Fibroblast of the conjunctiva (primary cell): ENCODE measurements at regions not wholly inside any gene's neighbourhood (a gene's known extent, or its start where the extent isn't known, plus 50 kb on each side); places are given as distances from the start of the nearest gene placed in this dataset.
A peak's percentile ranks its signal among the peaks of the same experiment; 100 is the strongest.

Experiments used
- DNase-seq: peaks from one replicate; pipeline ENCODE4 v3.0.0-alpha.2; 2010; ENCODE audit warnings: low read depth

GRCh38 chr3:107428051-107428858, 51.0 kb downstream of the CCDC54 start:
- DNase-seq, result no peak

- peak; percentile 82 for DNase-seq
Observed at GRCh38 chr3:107429320-107430181, 52.3 kb downstream of the CCDC54 start.

- DNase-seq, result no peak
Observed at GRCh38 chr3:107430214-107430995, 53.2 kb downstream of the CCDC54 start.

GRCh38 chr3:107430996-107431245, 53.7 kb downstream of the CCDC54 start:
- no peak for DNase-seq

- DNase-seq, result no peak
Observed at GRCh38 chr3:107431246-107432012, 54.2 kb downstream of the CCDC54 start.

GRCh38 chr3:107432013-107432515, 54.8 kb downstream of the CCDC54 start:
- DNase-seq, result no peak

- DNase-seq, result no peak
Observed at GRCh38 chr3:107432646-107433045, 55.4 kb downstream of the CCDC54 start.

- DNase-seq, result no peak
Observed at GRCh38 chr3:107436029-107436428, 58.8 kb downstream of the CCDC54 start.

- DNase-seq, result no peak
Observed at GRCh38 chr3:107438671-107439070, 61.4 kb downstream of the CCDC54 start.

GRCh38 chr3:107441617-107442016, 64.4 kb downstream of the CCDC54 start:
- DNase-seq, result no peak

GRCh38 chr3:107443461-107443860, 66.2 kb downstream of the CCDC54 start:
- DNase-seq, result no peak

GRCh38 chr3:107446706-107447105, 69.5 kb downstream of the CCDC54 start:
- DNase-seq, result no peak

- no peak for DNase-seq
Observed at GRCh38 chr3:107450254-107450893, 72.4 kb upstream of the BBX start.

- DNase-seq, result no peak
Observed at GRCh38 chr3:107452436-107452835, 70.3 kb upstream of the BBX start.

GRCh38 chr3:107453504-107453903, 69.3 kb upstream of the BBX start:
- no peak for DNase-seq

- no peak for DNase-seq
Observed at GRCh38 chr3:107455621-107456020, 67.1 kb upstream of the BBX start.

- DNase-seq, result no peak
Observed at GRCh38 chr3:107456501-107456900, 66.3 kb upstream of the BBX start.

GRCh38 chr3:107458871-107459270, 63.9 kb upstream of the BBX start:
- DNase-seq, result peak; percentile 13

GRCh38 chr3:107461721-107462120, 61.0 kb upstream of the BBX start:
- DNase-seq, result no peak

- no peak for DNase-seq
Observed at GRCh38 chr3:107464037-107464436, 58.7 kb upstream of the BBX start.

GRCh38 chr3:107465064-107465631, 57.6 kb upstream of the BBX start:
- DNase-seq, result no peak
